ENCODE measurements at regions not wholly inside any gene's neighbourhood (a gene's known extent, or its start where the extent isn't known, plus 50 kb on each side); places are given as distances from the start of the nearest gene placed in this dataset.
"Not testable (repeated sequence)": the region's sequence is repeated elsewhere in the genome, so short reads cannot be mapped to it uniquely, and the experiment has no call there.

DNA sequence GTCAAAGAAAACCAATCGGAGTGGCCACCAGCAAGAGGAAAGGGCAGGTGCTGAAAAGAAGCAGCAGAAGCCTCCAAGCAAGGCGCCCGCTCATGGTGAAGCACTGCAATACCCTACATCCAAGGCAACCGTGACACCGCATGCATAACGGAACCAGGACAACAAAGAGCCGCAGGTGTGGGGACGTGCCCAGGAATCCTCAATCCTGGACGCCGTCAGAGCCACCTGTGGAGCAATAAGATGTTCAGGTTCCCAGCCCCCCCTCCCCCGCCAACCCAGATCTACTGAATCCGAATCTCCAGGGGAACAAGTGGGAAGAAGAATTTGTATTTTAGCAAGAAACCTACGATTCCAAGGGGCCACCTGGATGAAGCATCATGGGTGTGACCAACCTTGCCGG is 70.8 kb downstream of the SHANK2 start:
- no peak for DNase-seq

DNA sequence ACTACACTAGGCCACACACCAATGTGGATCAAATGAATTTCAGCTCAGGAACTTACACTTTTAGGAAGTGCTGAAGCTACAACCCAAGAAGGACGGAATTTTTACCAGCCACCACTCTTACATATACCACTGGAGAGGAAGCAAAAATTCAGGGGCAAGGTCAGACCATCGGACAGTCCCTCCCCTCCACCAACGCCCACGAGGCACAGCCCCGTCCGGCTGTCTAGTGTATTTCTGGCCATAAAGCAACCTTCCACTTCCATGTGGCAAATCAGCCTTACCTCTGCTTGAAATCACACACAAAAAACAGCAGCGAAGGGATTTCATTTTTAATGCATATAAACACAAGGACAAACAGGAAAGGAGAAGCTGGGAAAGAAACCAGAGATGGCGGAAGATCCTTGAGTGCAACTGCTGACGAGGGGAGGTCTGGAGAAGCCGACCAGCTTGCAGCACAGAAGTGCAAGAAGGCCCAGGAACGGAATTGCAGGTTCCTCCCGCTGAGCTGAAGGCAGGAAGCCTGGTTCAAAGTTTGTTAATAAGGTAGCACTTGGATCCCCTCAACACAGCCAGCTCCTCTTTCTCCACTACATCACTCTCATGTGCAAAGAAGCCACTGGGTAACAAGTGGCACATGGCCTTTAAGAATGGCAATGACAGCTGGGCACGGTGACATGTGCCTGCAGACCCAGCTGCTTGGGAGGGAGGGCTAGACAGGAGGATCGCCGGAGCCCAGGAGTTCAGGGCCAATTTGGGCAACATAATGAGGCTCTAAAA is 71.5 kb downstream of the SHANK2 start:
- DNase-seq: no peak

DNA sequence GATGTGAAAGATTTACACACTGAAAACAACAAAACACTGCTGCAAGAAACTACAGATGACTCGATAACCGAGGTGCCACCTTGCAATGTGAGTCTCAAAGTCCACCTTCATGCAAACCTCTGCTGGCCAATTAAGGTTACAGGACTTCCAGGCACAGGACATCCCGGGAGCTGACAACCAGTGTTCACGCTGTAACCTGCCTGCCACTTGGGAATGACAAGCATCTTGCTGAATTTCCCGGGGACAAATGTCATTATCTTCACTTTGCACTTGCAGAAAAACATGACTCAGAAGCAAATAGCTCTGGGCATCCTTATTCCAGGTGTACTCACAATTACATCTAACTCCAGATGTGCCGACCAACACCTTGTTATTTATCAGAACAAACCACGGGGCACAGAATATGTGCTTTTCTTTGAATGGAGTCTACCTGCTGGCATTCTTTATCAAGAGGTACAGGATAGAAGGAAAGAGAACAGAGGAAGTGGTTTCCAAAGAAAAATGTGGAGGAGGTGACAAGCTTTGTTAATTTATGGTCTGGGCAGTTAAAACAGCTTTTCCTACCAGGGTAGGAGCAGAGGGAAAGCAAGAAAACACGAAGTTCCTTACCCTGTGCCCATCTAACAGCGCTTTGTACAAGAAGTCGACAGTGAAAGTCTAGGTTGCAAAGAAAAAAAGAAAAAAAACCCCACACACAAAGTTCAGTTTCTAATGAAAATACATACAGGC is 72.3 kb downstream of the SHANK2 start:
- DNase-seq: no peak

DNA sequence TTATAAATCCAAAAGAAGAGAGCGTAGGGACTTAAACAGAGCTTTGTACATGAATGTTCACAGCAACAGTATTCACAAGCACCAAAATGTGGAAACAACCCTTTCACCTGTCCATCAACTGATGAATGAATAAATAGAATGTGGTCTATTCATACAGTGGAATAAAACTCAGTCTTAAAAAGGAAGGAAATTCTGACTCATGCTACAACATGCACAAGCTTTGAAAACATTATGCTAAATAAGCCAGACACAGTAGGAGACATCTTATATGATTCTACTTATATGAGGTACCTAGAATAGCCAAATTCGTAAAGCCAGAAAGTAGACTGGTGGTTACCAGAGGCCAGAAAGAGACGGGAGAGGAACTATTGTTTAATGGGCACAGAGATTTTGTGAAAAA is 74.3 kb downstream of the SHANK2 start:
- no peak for DNase-seq

GRCh38 chr11:71176812-71177211 is 75.6 kb downstream of the SHANK2 start:
- DNase-seq: peak; percentile 49

GRCh38 chr11:71173709-71174108 is 78.7 kb downstream of the SHANK2 start:
- DNase-seq: no peak

DNA sequence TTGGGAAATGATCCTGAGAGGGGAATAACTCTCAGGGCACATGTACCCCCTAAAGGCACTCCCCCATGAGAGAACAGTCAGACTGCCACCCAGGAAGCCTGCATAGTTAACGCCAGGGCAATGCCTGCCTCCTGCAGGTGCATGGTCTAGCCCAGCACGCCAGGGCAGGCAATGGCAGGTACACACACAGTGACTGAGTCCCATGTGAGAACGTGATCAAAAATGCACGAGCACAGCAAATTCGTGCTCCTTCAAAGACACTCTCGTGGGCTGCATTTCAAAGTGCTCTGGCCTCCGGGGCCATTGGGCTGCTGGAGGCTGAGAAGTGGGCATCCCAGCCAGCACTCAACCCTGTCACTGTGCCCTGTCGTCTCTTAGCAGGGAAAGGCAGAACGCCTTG is 79.7 kb downstream of the SHANK2 start:
- DNase-seq: no peak

GRCh38 chr11:71171576-71171975 is 80.8 kb downstream of the SHANK2 start:
- no peak for DNase-seq

DNA sequence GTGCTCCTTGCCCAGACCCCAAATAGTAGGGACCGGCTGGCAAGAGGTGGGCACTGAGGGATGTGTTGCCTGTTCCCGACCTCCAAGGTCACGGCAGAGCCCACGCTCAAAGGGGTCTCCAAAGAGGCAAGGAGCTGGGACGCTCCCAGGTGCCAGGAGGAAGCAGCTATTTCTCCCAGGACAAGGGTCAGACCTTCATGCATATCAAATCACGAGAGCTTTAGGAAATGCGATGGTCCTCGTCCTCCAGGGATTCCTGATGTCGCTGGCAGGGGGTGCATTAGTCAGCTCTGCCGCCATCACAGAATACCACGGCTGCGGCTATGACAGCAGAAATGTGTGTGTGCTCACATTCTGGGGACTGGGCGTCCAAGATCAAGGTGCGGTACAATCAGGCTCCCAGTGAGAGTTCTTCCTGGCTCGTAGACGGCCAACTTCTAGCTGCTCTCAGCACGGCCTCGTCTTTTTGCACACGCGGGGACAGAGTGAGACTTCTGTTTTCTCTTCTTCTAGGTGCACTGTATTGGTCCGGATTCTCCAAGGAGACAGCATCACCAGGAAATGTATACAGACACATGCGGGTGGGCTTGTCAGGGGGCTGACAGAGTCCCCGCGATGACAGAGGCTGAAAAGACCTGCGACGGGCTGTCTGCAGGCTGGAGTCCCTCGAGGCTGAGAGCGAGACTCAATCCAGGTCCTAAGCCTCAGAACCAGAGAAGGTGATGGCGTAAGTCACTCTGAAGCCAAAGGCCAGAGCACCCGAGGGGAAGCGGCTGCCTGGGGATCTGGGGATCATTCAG is 81.6 kb downstream of the SHANK2 start:
- no peak for DNase-seq

DNA sequence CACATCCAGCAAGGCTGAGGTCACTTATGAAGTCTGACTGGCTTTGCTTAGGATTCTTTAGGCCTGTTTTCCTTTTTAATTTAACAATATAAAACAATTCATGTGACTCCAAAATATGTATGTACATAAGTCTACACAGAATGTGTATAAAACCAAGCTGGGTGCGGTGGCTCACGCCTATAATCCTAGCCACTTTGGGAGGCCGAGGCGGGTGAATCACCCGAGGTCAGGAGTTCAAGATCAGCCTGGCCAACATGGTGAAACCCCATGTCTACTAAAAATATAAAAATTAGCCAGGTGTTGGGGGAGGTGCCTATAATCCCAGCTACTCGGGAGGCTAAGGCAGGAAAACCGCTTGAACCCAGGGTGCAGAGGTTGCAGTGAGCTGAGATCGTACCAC is 83.1 kb downstream of the SHANK2 start:
- no peak for DNase-seq

- not testable (repeated sequence) for DNase-seq
Observed at GRCh38 chr11:71167814-71168213, 84.6 kb downstream of the SHANK2 start.

DNA sequence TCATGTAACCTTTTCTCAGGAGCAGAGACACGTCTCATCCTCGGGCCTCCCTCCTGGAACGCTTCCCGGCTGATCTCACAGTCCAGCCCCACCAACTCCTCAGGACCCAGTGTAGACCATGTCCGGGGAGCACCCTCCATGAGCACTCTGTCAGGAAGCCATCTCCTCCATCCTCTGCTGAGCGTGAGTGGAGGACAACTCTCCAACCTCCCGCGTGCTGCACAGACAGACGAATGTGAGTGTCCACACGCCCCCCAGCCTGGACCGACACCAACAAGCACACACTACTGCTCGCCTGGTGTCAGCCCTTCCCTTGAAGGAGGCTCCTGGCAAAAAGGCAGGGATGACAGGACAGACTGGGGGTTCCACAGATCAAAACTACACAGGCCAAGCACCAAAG is 86.6 kb downstream of the SHANK2 start:
- DNase-seq: no peak

DNA sequence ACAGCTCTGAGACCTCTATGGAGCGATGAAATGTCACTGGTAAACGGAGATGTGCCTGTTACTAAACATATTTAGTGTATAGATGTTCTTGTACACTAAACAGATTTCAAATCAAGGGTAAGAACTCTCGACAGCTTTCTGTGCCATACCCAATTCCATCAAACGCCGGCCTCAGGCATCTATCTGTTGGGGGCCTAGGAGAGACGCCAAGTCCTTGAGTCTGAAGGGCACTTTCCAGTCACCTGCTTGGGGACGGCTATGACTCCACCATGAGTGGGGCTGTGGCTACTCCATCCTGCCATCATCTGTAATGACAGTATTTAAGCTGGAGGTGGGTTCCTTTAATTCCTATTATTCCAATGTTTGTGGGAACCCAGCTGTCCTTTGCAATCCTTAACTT is 87.8 kb downstream of the SHANK2 start:
- DNase-seq: no peak

DNA sequence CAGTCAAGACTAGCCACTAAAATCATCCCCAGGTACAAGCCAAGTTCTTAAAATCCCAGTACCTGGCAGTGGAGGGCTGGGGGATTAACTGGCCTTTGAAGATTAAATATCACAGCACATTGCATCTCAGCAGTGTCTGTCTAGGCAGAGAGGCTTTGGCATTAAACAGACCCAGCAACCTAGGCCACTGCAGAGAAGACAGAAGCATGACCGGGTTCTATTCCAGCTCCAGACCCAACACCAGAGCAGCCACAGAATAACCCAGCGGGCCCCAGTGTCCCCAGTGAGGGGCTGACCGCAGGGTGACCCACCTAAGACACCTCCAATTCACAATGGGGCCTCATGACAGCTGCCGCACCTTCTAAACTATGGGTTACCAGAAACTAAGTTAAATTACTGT is 88.2 kb downstream of the SHANK2 start:
- DNase-seq: no peak

DNA sequence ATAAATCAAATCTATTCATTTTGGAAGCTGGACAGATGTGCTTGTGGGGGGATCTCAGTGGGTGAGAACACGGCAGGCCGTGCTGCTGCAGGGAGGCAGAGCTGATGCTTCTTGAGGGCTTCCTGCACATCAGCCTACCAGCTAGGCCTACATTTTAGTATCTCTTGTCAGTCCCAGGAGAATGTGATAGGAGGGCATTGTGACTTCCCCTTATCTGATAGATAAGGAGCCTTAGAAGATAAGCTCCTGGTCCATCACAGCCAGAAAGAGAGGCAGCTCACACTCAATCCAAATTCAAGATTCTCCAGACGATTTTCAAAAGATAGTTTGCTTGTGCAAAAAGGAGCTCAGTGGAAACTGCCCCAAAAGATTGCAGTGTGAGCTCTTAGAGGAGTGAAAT is 89.0 kb downstream of the SHANK2 start:
- no peak for DNase-seq

- DNase-seq: no peak
Observed at GRCh38 chr11:71158936-71159335, 93.4 kb downstream of the SHANK2 start.

GRCh38 chr11:71157676-71158075 is 94.7 kb downstream of the SHANK2 start:
- not testable (repeated sequence) for DNase-seq

DNA sequence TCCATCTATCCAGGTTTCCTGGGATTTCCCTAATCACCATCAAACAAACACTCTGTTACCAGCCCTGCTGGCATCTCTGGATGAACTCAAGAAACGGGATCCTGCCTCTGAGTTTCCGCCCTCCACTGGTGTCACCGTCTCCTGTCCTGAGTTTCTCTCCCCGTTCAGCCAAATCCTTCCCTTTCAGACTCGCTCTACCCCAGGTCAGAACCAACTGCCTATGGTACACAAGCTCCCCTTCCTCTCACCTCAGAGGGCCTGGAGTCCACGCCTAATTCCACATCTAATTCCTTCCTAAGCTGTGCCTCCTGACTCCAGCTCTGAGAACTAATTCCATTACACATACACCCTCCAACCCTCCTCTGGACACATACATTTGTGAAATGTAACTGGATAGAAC is 96.1 kb downstream of the SHANK2 start:
- DNase-seq: no peak

- DNase-seq: no peak
Observed at GRCh38 chr11:71155846-71156245, 96.5 kb downstream of the SHANK2 start.

GRCh38 chr11:71154261-71154805 is 98.0 kb downstream of the SHANK2 start:
- DNase-seq: no peak

DNA sequence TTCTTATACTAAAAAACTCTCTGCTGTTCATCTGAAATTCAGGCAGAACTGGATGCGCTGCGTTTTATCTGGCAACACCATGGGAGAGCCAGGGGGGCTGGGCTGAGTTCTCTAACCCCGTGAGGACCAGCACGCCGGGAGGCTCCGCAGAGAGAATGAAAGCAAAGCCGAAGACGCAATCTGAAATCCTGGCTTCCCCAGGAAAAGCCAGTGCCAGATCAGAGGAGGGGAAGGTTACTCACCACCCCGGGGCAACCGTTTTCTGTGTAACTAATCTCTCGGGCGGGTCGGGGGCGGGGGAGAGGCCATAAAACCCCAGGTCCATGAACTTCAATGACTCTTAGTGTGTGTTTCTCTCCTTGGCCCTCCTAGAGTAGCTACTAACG is 99.4 kb downstream of the SHANK2 start:
- no peak for DNase-seq

DNA sequence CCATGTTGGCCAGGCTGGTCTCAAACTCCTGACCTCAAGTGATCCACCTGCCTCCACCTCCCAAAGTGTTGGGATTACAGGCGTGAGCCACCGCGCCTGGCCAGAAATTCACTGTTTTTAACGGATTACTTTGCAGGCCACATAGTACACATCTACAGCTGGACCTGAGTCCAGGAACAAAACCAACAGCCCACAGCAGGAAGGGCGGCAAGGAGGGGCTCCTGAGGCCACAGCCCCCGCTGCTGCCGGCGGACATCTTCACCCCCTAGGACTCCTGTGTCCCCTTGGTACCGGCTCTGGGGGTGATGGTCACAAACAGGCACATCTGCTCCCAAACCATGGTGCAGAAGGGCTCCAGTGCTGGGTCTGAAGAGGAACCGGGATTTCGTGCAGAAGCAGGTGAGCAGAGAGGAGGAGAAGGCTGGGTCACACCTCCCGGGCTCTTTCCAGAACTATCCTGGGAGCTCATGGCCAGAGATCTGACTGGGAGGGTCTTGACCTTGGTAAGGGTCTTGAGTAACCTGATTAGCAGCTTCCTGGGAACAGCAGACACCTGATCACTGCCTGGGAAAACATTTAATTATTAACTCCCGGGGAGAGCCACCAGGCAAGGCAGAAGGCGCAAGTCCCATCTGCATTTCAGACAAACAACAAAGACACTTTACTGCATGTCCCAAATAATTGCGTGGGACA is 99.9 kb downstream of the SHANK2 start:
- DNase-seq: not testable (repeated sequence)

DNA sequence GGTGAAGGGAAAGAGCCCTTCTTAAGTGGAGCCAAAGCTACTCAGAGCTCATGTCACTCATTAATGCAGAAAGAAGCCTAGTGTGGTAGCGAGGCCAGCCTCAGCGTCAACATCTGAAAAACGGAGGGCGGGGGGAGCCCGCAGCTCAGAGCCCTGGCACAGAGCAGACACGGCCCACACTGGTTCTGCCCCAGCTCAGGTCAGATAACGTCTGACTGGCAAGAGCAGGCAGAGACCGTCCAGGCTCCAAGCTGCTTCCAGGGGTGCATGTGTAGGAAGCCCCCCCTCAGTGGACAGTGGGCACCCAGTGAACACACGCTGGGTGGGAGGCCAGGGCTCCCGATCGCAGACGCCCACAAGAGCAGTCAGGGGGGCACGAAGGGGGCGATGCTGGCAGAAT is 100.8 kb downstream of the SHANK2 start:
- DNase-seq: no peak

All from OCI-M1 (cell line).